Lower leg skin (tissue), 3 donors: ENCODE measurements at regions not wholly inside any gene's neighbourhood (a gene's known extent, or its start where the extent isn't known, plus 50 kb on each side); places are given as distances from the start of the nearest gene placed in this dataset.

Source experiments
- CTCF ChIP-seq, 3 donors: fragments of 450-650 bp; IDR thresholded peaks; one replicate each; pipeline ENCODE4 v1.5.1; 2016; ENCODE audit warnings: antibody characterized with exemption in 3 of 3, mild to moderate bottlenecking in 3 of 3, moderate library complexity in 2 of 3
- POLR2A ChIP-seq, 2 donors: fragments of 450-650 bp; IDR thresholded peaks; one replicate each; pipeline ENCODE4 v1.6.1; 2016 to 2017; ENCODE audit warnings: antibody characterized with exemption in 2 of 2, mild to moderate bottlenecking in 1 of 2, moderate library complexity in 1 of 2

- no peak for TF ChIP-seq CTCF (IDR thresholded peaks at IDR 0.05)
- TF ChIP-seq POLR2A (IDR thresholded peaks at IDR 0.05) = no peak
These were observed 507.4 kb downstream of the ANKRD7 start for GRCh38 chr7:118731854-118732253.
